ENCODE measurements at regions not wholly inside any gene's neighbourhood (a gene's known extent, or its start where the extent isn't known, plus 50 kb on each side); places are given as distances from the start of the nearest gene placed in this dataset.

- H3K27ac Mint-ChIP-seq = no peak overlapping the region
- H3K36me3 Mint-ChIP-seq (ENCODE audit: low read depth) = no peaks in the 10 kb centered on the region
- ChIA-PET POLR2A (no interaction called here), CTCF (no interaction called here)
- no peaks in the 10 kb centered on the region for H3K27me3 Mint-ChIP-seq
- H3K4me1 Mint-ChIP-seq = no peaks in the 10 kb centered on the region
- no peak overlapping the region for H3K4me3 Mint-ChIP-seq
- peaks cover 2% of the 10 kb centered on the region for H3K9me3 Mint-ChIP-seq
- DNase-seq = no peak
These were observed 365.9 kb downstream of the AKAIN1 start for GRCh38 chr18:4831127-4831526.

GRCh38 chr18:4823091-4823490 lies 368.0 kb upstream of the DLGAP1 start:
- Mint-ChIP-seq H3K4me1 (no peaks in the 10 kb centered on the region), H3K27me3 (no peaks in the 10 kb centered on the region), H3K27ac (no peak overlapping the region), H3K9me3 (peaks cover 5% of the 10 kb centered on the region), H3K36me3 (ENCODE audit: low read depth) (no peaks in the 10 kb centered on the region), H3K4me3 (no peak overlapping the region)
- no peak for DNase-seq
- ChIA-PET POLR2A (no interaction called here), CTCF (no interaction called here)

DNA sequence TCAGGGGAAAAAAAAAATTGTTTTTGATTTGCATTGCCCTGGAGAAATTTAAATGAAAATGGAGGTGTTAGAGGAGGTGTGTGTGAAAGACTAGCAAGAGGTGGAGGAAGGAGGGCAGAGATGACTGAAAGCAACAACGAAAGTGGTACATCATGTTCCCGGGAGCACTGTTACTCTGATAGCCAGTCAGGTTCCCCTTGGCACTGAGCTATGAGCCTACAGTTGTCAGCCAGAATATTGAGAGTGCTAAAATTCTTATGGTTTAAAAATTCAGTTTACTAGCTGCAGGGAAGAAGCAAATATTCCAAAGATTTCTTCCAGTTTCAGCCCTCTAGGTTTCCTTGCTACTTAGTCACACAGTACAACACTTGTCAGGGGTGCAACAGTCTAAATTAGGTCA lies 366.7 kb upstream of the DLGAP1 start:
- Mint-ChIP-seq H3K4me1 (no peaks in the 10 kb centered on the region), H3K36me3 (ENCODE audit: low read depth) (no peaks in the 10 kb centered on the region), H3K9me3 (peaks cover 5% of the 10 kb centered on the region), H3K27me3 (no peaks in the 10 kb centered on the region), H3K27ac (no peak overlapping the region), H3K4me3 (no peak overlapping the region)
- CTCF ChIA-PET = no interaction called here
- no peak for DNase-seq
- POLR2A ChIA-PET = no interaction called here

- no peak overlapping the region for H3K4me3 Mint-ChIP-seq
- H3K9me3 Mint-ChIP-seq = peaks cover 2% of the 10 kb centered on the region
- H3K4me1 Mint-ChIP-seq = no peaks in the 10 kb centered on the region
- CTCF ChIA-PET = no interaction called here
- no peaks in the 10 kb centered on the region for H3K36me3 Mint-ChIP-seq (ENCODE audit: low read depth)
- H3K27ac Mint-ChIP-seq = no peak overlapping the region
- no peaks in the 10 kb centered on the region for H3K27me3 Mint-ChIP-seq
- DNase-seq = no peak
- POLR2A ChIA-PET = no interaction called here
These were observed 362.6 kb upstream of the DLGAP1 start for GRCh38 chr18:4817665-4818064.

DNA sequence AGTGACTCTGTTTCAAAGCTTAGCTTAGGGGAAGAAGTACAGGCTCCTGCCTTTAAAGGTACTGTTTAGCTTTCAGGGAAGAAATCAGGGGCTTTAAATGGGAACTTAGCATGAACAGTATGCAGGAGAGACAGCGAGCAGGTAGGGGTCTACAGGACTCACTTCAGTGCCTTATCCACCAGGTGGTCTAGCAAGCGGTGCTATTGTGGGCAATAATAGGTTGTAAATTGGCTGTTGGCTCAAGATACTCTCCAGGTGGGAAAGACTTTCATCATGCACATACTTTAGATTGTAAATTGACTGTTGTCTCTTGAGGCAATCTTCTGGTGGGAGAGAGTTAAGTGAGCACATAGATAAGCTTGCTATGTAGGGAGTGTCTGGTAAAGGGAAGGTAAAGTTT lies 358.6 kb upstream of the DLGAP1 start:
- H3K36me3 Mint-ChIP-seq (ENCODE audit: low read depth) = no peaks in the 10 kb centered on the region
- no peaks in the 10 kb centered on the region for H3K9me3 Mint-ChIP-seq
- no peak overlapping the region for H3K4me3 Mint-ChIP-seq
- no peak overlapping the region for H3K27ac Mint-ChIP-seq
- ChIA-PET POLR2A (no interaction called here), CTCF (no interaction called here)
- H3K4me1 Mint-ChIP-seq = no peaks in the 10 kb centered on the region
- no peaks in the 10 kb centered on the region for H3K27me3 Mint-ChIP-seq
- DNase-seq = no peak

DNA sequence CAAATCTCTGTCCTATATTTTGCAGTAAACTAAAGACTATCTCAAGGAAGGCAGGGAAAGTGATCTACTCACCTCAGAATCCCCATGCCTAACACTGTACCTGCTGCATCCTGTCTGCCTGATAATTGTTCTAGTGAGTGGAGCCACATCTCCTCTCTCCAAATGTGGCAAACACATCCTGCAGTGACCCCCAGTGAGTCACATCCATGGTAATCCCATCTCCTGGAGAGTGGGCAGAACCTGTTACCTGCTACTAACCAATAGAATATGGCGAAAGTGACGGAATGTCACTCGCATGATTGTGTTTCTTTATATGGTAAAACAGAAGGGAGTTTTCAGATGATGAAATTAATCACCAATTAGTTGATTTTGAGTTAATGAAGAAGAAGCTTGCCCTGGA lies 353.8 kb upstream of the DLGAP1 start:
- Mint-ChIP-seq H3K36me3 (ENCODE audit: low read depth) (no peaks in the 10 kb centered on the region), H3K4me3 (no peak overlapping the region), H3K27me3 (no peaks in the 10 kb centered on the region), H3K4me1 (no peaks in the 10 kb centered on the region), H3K9me3 (peaks cover 3% of the 10 kb centered on the region), H3K27ac (no peak overlapping the region)
- ChIA-PET POLR2A (no interaction called here), CTCF (no interaction called here)
- no peak for DNase-seq

DNA sequence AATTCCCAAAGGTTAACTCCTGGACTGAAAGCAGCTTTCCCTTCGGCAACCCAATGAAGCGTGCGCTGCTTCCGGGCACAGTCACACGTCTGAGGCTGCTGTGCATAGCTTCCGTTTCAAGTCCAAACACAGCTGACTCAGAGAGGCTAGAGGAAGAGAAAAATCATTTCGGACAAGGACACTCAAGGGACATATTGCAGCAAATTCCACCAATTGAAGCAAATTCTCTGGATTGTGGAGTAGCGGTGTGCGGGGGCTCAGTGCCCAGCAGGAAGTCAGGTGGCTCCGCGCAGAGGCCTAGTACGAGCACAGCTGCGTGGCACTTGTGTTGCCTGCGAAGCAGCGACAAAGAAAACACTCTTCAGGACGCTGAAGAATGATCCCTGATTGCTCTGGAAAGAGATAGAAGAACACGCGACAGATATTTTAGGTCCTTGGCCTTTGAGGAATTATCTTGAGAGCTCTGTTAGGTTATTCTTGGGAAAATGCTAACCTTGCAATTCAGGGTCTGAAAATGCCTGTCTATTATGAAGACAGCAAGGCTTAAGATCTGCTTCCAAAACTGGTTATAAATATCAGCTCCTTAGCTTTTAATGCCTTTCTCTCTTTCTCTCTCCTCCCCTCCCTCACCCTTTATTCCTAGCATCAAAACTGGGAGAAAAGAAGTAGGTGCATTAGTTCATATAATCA lies 352.6 kb upstream of the DLGAP1 start:
- no peaks in the 10 kb centered on the region for H3K27me3 Mint-ChIP-seq
- no peak for DNase-seq
- peaks cover 5% of the 10 kb centered on the region for H3K9me3 Mint-ChIP-seq
- no peaks in the 10 kb centered on the region for H3K36me3 Mint-ChIP-seq (ENCODE audit: low read depth)
- POLR2A ChIA-PET = no interaction called here
- H3K4me1 Mint-ChIP-seq = no peaks in the 10 kb centered on the region
- CTCF ChIA-PET = no interaction called here
- H3K4me3 Mint-ChIP-seq = no peak overlapping the region
- no peak overlapping the region for H3K27ac Mint-ChIP-seq

GRCh38 chr18:4806331-4806730 lies 351.2 kb upstream of the DLGAP1 start:
- H3K27ac Mint-ChIP-seq = no peak overlapping the region
- ChIA-PET CTCF (no interaction called here), POLR2A (no interaction called here)

GRCh38 chr18:4802296-4802695 lies 347.2 kb upstream of the DLGAP1 start:
- CTCF ChIA-PET = no interaction called here
- H3K4me3 Mint-ChIP-seq = no peak overlapping the region

More at GRCh38 chr18:4806331-4806730, 351.2 kb upstream of the DLGAP1 start:
- Mint-ChIP-seq H3K9me3 (peaks cover 8% of the 10 kb centered on the region), H3K36me3 (ENCODE audit: low read depth) (no peaks in the 10 kb centered on the region), H3K27me3 (no peaks in the 10 kb centered on the region), H3K4me3 (no peak overlapping the region), H3K4me1 (no peaks in the 10 kb centered on the region)
- DNase-seq = no peak

GRCh38 chr18:4801151-4801550 lies 346.0 kb upstream of the DLGAP1 start:
- Mint-ChIP-seq H3K36me3 (ENCODE audit: low read depth) (no peaks in the 10 kb centered on the region), H3K4me1 (no peaks in the 10 kb centered on the region), H3K27me3 (no peaks in the 10 kb centered on the region), H3K27ac (no peak overlapping the region), H3K9me3 (peaks cover 5% of the 10 kb centered on the region), H3K4me3 (no peak overlapping the region)
- POLR2A ChIA-PET = no interaction called here
- DNase-seq = no peak
- CTCF ChIA-PET = no interaction called here

More at GRCh38 chr18:4802296-4802695, 347.2 kb upstream of the DLGAP1 start:
- DNase-seq = no peak
- H3K27ac Mint-ChIP-seq = no peak overlapping the region
- H3K27me3 Mint-ChIP-seq = no peaks in the 10 kb centered on the region
- no peaks in the 10 kb centered on the region for H3K4me1 Mint-ChIP-seq
- H3K36me3 Mint-ChIP-seq (ENCODE audit: low read depth) = no peaks in the 10 kb centered on the region
- POLR2A ChIA-PET = no interaction called here
- H3K9me3 Mint-ChIP-seq = peaks cover 5% of the 10 kb centered on the region

GRCh38 chr18:4797002-4797685 lies 342.0 kb upstream of the DLGAP1 start:
- H3K27me3 Mint-ChIP-seq = no peaks in the 10 kb centered on the region
- ChIA-PET CTCF (no interaction called here), POLR2A (no interaction called here)
- H3K9me3 Mint-ChIP-seq = peaks cover 3% of the 10 kb centered on the region
- H3K4me1 Mint-ChIP-seq = no peaks in the 10 kb centered on the region
- no peak overlapping the region for H3K27ac Mint-ChIP-seq
- no peak overlapping the region for H3K4me3 Mint-ChIP-seq
- DNase-seq = no peak
- no peaks in the 10 kb centered on the region for H3K36me3 Mint-ChIP-seq (ENCODE audit: low read depth)

DNA sequence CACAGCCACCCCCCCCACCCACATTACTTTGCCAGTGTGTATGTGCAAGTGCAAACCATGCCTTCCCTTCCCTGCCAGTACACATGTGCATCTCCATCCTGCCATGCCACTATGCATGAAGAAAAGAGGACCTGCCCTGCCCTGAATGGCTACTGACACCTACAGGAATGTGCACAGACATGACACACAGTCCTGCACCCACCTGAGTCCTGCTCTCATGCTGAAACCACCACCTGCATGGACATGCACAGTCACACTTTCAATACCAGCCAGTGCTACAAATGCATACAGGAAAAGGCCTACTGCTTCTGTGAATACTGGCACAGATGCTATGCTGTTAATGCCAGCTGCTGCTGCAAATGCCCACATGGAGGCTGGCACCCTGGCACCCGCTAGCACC lies 334.4 kb upstream of the DLGAP1 start:
- H3K4me1 Mint-ChIP-seq = no peaks in the 10 kb centered on the region
- no peaks in the 10 kb centered on the region for H3K9me3 Mint-ChIP-seq
- H3K27me3 Mint-ChIP-seq = no peaks in the 10 kb centered on the region
- ChIA-PET CTCF (no interaction called here), POLR2A (no interaction called here)
- DNase-seq = no peak
- H3K4me3 Mint-ChIP-seq = no peak overlapping the region
- H3K36me3 Mint-ChIP-seq (ENCODE audit: low read depth) = no peaks in the 10 kb centered on the region
- no peak overlapping the region for H3K27ac Mint-ChIP-seq

GRCh38 chr18:4781873-4782272 lies 326.8 kb upstream of the DLGAP1 start:
- Mint-ChIP-seq H3K4me3 (no peak overlapping the region), H3K36me3 (ENCODE audit: low read depth) (no peaks in the 10 kb centered on the region), H3K9me3 (no peaks in the 10 kb centered on the region), H3K27me3 (no peaks in the 10 kb centered on the region), H3K27ac (no peak overlapping the region), H3K4me1 (no peaks in the 10 kb centered on the region)
- ChIA-PET POLR2A (no interaction called here), CTCF (no interaction called here)
- DNase-seq = no peak

GRCh38 chr18:4765401-4765800 lies 310.3 kb upstream of the DLGAP1 start:
- H3K27ac Mint-ChIP-seq = no peak overlapping the region
- H3K4me1 Mint-ChIP-seq = no peaks in the 10 kb centered on the region
- ChIA-PET CTCF (no interaction called here), POLR2A (no interaction called here)
- no peak overlapping the region for H3K4me3 Mint-ChIP-seq
- no peaks in the 10 kb centered on the region for H3K36me3 Mint-ChIP-seq (ENCODE audit: low read depth)
- no peaks in the 10 kb centered on the region for H3K27me3 Mint-ChIP-seq
- peaks cover 11% of the 10 kb centered on the region for H3K9me3 Mint-ChIP-seq
- no peak for DNase-seq

Measured in activated CD4-positive, alpha-beta T cell treated with anti-CD3 and anti-CD28 coated beads, Interleukin-2, amount 10 ng/mL, durations not matched to agents 7 days and 5 days (primary cell).